ENCODE measurements at regions not wholly inside any gene's neighbourhood (a gene's known extent, or its start where the extent isn't known, plus 50 kb on each side); places are given as distances from the start of the nearest gene placed in this dataset.

- peak; percentile 60 for DNase-seq (ENCODE audit: low read depth)
Measured at GRCh38 chr11:76721755-76722677, 51.5 kb upstream of the LRRC32 start.

DNA sequence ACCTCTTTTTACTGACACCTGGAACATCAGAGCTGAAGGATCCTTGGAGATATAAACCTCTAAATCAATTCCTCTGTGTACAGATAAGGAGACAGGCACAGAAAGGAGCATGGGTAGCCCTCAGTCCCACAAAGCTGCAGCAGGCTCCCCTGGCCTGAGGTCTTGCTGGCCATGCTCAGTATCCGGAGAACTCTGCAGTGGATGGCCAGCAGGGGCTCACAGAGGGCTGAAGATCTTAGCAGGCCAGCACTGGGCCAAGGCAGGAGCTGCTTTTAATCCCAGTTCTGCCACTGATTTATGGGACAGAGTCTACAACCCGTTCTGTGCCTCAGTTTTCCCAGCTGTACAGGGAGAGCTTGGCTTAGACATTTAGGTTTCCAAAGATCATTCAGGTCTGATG lies 52.6 kb upstream of the LRRC32 start:
- no peak for DNase-seq (ENCODE audit: low read depth)

- no peak for DNase-seq (ENCODE audit: low read depth)
Measured at GRCh38 chr11:76723548-76723947, 53.0 kb upstream of the LRRC32 start.

DNA sequence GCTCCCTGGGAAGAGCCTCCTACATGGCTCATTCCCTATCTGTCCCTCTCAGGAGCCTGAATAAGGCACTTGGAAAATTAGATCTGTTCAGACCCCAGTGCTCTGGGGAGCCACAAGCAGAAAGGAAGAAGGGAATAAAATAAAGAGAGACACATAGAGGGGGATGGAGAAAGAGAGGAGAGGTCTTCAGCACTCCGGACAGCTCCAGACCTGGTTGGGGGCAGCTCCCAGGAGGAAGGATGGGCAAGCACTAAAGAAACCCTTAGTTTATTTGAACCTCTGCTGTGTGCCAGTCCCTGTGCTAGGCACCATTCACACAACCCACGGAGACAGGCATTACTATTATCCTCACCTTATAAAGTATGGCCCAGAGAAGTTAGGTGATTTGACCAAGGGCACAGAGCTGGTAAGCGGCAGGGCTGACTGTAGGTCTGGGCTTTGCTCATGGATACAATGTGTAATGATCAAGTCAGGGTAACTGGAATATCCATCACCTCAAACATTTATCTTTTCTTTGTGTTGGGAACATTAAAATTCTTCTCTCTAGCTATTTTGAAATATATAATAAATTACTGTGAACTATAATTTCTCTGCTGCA lies 53.7 kb upstream of the LRRC32 start:
- no peak for DNase-seq (ENCODE audit: low read depth)

- no peak for DNase-seq (ENCODE audit: low read depth)
Measured at GRCh38 chr11:76728227-76728626, 54.9 kb upstream of the TSKU start.

GRCh38 chr11:76728778-76729177 lies 54.4 kb upstream of the TSKU start:
- DNase-seq (ENCODE audit: low read depth), result no peak

DNA sequence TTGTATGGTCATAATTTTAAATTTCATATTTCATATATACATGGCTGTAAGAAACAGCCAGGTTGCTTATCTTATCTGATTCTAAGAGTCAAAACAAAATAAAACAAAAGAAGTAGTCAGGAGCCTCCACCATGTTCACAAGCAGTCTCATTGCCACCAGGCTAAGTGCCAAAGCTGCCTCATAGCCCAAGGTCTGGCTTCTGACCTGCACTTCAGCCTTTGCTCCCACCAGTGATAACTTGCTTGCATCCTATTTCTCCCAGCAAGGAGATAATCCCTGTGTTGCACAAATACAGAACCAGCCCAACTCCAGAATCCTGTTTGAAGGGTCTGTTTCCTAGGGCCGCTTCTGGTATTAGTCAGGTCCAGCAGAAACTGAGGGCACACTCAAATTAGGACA lies 53.9 kb upstream of the TSKU start:
- DNase-seq (ENCODE audit: low read depth), result no peak

DNA sequence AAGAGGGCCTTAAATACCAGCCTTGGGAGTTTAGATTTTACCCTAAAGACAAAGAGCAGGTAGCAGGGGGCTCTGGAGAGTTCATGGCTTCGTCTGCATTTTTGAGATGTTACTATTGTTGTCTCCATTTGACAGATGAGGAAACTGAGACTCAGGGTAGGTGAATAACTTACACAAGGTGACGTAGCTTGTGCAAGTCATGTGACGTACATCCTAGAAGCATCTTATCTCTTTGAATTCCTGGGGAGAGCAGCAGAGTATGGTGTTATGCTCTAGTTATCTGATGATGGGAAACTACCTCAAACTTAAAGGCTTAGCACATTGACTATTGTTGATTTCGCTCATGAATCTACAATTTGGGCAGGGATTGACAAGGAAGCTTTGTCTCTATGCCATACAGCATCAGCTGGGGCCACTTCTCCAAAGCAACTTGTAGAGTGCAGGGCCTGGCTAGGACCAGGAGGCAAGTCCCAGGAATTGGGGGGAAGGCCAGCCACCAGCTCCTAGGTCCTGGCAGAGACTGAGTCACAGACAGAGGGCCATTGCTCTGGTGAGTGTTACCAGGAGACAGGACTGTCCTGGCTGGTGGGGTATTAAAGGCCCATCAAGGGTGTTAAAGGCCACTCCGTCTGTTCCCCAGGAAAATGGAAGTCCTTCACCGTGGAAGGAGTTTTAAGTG lies 52.1 kb upstream of the TSKU start:
- no peak for DNase-seq (ENCODE audit: low read depth)

DNA sequence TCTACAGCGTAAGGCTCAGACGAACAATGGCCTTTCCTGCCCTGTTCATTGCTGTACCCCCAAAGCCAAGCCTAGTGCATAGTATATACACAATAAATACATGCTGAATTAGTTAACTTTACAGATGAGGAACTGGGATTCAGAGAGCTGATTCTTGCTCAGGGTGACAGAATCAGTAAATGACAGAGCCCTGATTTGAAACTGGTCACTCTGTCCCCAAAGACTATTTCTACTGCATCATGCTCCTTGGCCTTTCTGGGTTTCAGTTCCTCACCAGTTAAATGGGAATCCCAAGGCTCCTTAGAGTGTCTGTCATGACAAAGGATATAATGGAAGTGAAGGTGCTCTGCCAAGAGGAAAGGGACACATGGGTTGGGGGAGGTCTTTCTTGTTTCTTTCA lies 50.5 kb upstream of the TSKU start:
- DNase-seq (ENCODE audit: low read depth), result no peak

Measured in renal cortical epithelial cell (primary cell).